WI38 (cell line): ENCODE measurements at regions not wholly inside any gene's neighbourhood (a gene's known extent, or its start where the extent isn't known, plus 50 kb on each side); places are given as distances from the start of the nearest gene placed in this dataset.

Experiments
- H3K4me3 ChIP-seq: 2 replicates; pipeline ENCODE4 v1.5.1; 2011; ENCODE audit warnings: low read depth, mild to moderate bottlenecking, control low read depth, low read length
- CTCF ChIP-seq: IDR thresholded peaks from 2 replicates; pipeline ENCODE4 v1.5.1; 2012; ENCODE audit warnings: low read depth, mild to moderate bottlenecking, control low read depth, low read length

GRCh38 chr7:155231941-155232340 lies 65.7 kb upstream of the INSIG1 start:
- no peak overlapping the region for H3K4me3 ChIP-seq
- TF ChIP-seq CTCF, result no peak

- TF ChIP-seq CTCF, result no peak
- no peak overlapping the region for H3K4me3 ChIP-seq
These were observed 64.8 kb upstream of the INSIG1 start for GRCh38 chr7:155232911-155233310.

GRCh38 chr7:155233311-155234157 lies 64.1 kb upstream of the INSIG1 start:
- no peak for TF ChIP-seq CTCF
- no peak overlapping the region for H3K4me3 ChIP-seq

- no peak for TF ChIP-seq CTCF
- H3K4me3 ChIP-seq, result no peak overlapping the region
These were observed 63.6 kb upstream of the INSIG1 start for GRCh38 chr7:155234158-155234492.

- H3K4me3 ChIP-seq, result no peak overlapping the region
- no peak for TF ChIP-seq CTCF
These were observed 62.5 kb upstream of the INSIG1 start for GRCh38 chr7:155234950-155235789.

GRCh38 chr7:155236386-155236785 lies 61.3 kb upstream of the INSIG1 start:
- TF ChIP-seq CTCF, result no peak
- no peak overlapping the region for H3K4me3 ChIP-seq

GRCh38 chr7:155237297-155237696 lies 60.4 kb upstream of the INSIG1 start:
- no peak overlapping the region for H3K4me3 ChIP-seq
- no peak for TF ChIP-seq CTCF
